Posterior vena cava (tissue), 2 donors: ENCODE measurements at regions not wholly inside any gene's neighbourhood (a gene's known extent, or its start where the extent isn't known, plus 50 kb on each side); places are given as distances from the start of the nearest gene placed in this dataset.
"Not testable (repeated sequence)": the region's sequence is repeated elsewhere in the genome, so short reads cannot be mapped to it uniquely, and the experiment has no call there.

Experiments
- DNase-seq: peaks from one replicate; pipeline ENCODE4 v3.0.0-alpha.2; 2020; ENCODE audit warnings: low spot score
- intact Hi-C, 2 donors: fragments of 100-400 bp; cut with DNase I; formaldehyde crosslinking; loops; one replicate each; pipeline versions ENCODE4 v1.14.1 to v1.14.2; 2022 to 2023
- donor health status: DM: yes; HTN: yes; CAD: no.
- donor health status: DM: yes; HTN: yes; CAD: no.

GRCh38 chr4:148649652-148650331 is 207.6 kb upstream of the NR3C2 start:
- intact Hi-C loops: no loop called here
- no peak for DNase-seq

GRCh38 chr4:148643851-148644250 is 201.6 kb upstream of the NR3C2 start:
- intact Hi-C loops: no loop called here
- DNase-seq: no peak

GRCh38 chr4:148642907-148643306 is 200.7 kb upstream of the NR3C2 start:
- intact Hi-C loops: no loop called here
- DNase-seq: no peak

- DNase-seq, intact Hi-C loops: not testable (repeated sequence)
Observed at GRCh38 chr4:148638079-148638478, 195.9 kb upstream of the NR3C2 start.

GRCh38 chr4:148637453-148637852 is 195.2 kb upstream of the NR3C2 start:
- DNase-seq, intact Hi-C loops: not testable (repeated sequence)

GRCh38 chr4:148634476-148634875 is 192.3 kb upstream of the NR3C2 start:
- intact Hi-C loops: no loop called here
- DNase-seq: no peak

GRCh38 chr4:148633720-148634119 is 191.5 kb upstream of the NR3C2 start:
- intact Hi-C loops: no loop called here
- no peak for DNase-seq

- DNase-seq: no peak
- intact Hi-C loops: no loop called here
Observed at GRCh38 chr4:148632476-148632875, 190.3 kb upstream of the NR3C2 start.

- intact Hi-C loops: no loop called here
- DNase-seq: no peak
Observed at GRCh38 chr4:148630051-148630450, 187.8 kb upstream of the NR3C2 start.

- no peak for DNase-seq
- intact Hi-C loops: loop anchor here in 1 of 2 donors (5.0 kb wide), 1 partner anchor 1747 kb away; no protein-coding TSS in a partner anchor
Observed at GRCh38 chr4:148618856-148619255, 176.6 kb upstream of the NR3C2 start.

- intact Hi-C loops: no loop called here
- no peak for DNase-seq
Observed at GRCh38 chr4:148608968-148609367, 166.8 kb upstream of the NR3C2 start.

GRCh38 chr4:148598418-148599207 is 156.4 kb upstream of the NR3C2 start:
- intact Hi-C loops, DNase-seq: not testable (repeated sequence)

GRCh38 chr4:148589182-148589581 is 147.0 kb upstream of the NR3C2 start:
- no peak for DNase-seq
- intact Hi-C loops: no loop called here

- DNase-seq: no peak
- intact Hi-C loops: no loop called here
Observed at GRCh38 chr4:148575577-148575976, 133.4 kb upstream of the NR3C2 start.

GRCh38 chr4:148574911-148575310 is 132.7 kb upstream of the NR3C2 start:
- DNase-seq: no peak
- intact Hi-C loops: no loop called here

GRCh38 chr4:148574502-148574901 is 132.3 kb upstream of the NR3C2 start:
- no peak for DNase-seq
- intact Hi-C loops: no loop called here

- intact Hi-C loops: no loop called here
- no peak for DNase-seq
Observed at GRCh38 chr4:148574066-148574465, 131.9 kb upstream of the NR3C2 start.

- no peak for DNase-seq
- intact Hi-C loops: no loop called here
Observed at GRCh38 chr4:148573296-148573695, 131.1 kb upstream of the NR3C2 start.

- DNase-seq: no peak
- intact Hi-C loops: no loop called here
Observed at GRCh38 chr4:148565801-148566200, 123.6 kb upstream of the NR3C2 start.

- intact Hi-C loops: no loop called here
Observed at GRCh38 chr4:148563684-148564083, 121.5 kb upstream of the NR3C2 start.

GRCh38 chr4:148561467-148561866 is 119.3 kb upstream of the NR3C2 start:
- intact Hi-C loops: no loop called here
- DNase-seq: no peak

More at GRCh38 chr4:148563684-148564083, 121.5 kb upstream of the NR3C2 start:
- DNase-seq: no peak
